Stimulated activated CD8-positive, alpha-beta memory T cell treated with anti-CD3 and anti-CD28 coated beads, Interleukin-12 subunit alpha, Interleukin-12 subunit beta, amount 100 ng/mL, for 1 hour (primary cell): ENCODE measurements at regions not wholly inside any gene's neighbourhood (a gene's known extent, or its start where the extent isn't known, plus 50 kb on each side); places are given as distances from the start of the nearest gene placed in this dataset.
"Not testable (repeated sequence)": the region's sequence is repeated elsewhere in the genome, so short reads cannot be mapped to it uniquely, and the experiment has no call there.

Source experiments
- DNase-seq: peaks from one replicate; pipeline ENCODE4 v3.0.0-alpha.2; 2020; ENCODE audit warnings: low read depth

GRCh38 chr6:130494729-130495128 lies 128.9 kb downstream of the TMEM200A start:
- DNase-seq = no peak

GRCh38 chr6:130500693-130501092 lies 134.9 kb downstream of the TMEM200A start:
- no peak for DNase-seq

- DNase-seq = no peak
These were observed 137.3 kb downstream of the TMEM200A start for GRCh38 chr6:130503146-130503545.

GRCh38 chr6:130505808-130506598 lies 140.2 kb downstream of the TMEM200A start:
- no peak for DNase-seq

- DNase-seq = not testable (repeated sequence)
These were observed 141.3 kb downstream of the TMEM200A start for GRCh38 chr6:130507005-130507665.

- DNase-seq = no peak
These were observed 141.8 kb downstream of the TMEM200A start for GRCh38 chr6:130507666-130508028.

GRCh38 chr6:130513770-130514169 lies 148.0 kb downstream of the TMEM200A start:
- no peak for DNase-seq

GRCh38 chr6:130514712-130515111 lies 148.9 kb downstream of the TMEM200A start:
- DNase-seq = no peak

- DNase-seq = no peak
These were observed 149.5 kb downstream of the TMEM200A start for GRCh38 chr6:130515306-130515705.

- no peak for DNase-seq
These were observed 150.8 kb downstream of the TMEM200A start for GRCh38 chr6:130516604-130517003.

GRCh38 chr6:130517444-130517931 lies 151.7 kb downstream of the TMEM200A start:
- DNase-seq = no peak

GRCh38 chr6:130518588-130518987 lies 152.8 kb downstream of the TMEM200A start:
- no peak for DNase-seq

GRCh38 chr6:130520221-130520620 lies 154.4 kb downstream of the TMEM200A start:
- DNase-seq = no peak

GRCh38 chr6:130520801-130521200 lies 155.0 kb downstream of the TMEM200A start:
- no peak for DNase-seq

GRCh38 chr6:130524552-130524951 lies 158.7 kb downstream of the TMEM200A start:
- DNase-seq = no peak

GRCh38 chr6:130525408-130525807 lies 159.6 kb downstream of the TMEM200A start:
- DNase-seq = no peak

GRCh38 chr6:130526466-130526865 lies 160.6 kb downstream of the TMEM200A start:
- no peak for DNase-seq

- DNase-seq = no peak
These were observed 161.4 kb downstream of the TMEM200A start for GRCh38 chr6:130527173-130527572.

GRCh38 chr6:130529569-130530149 lies 163.8 kb downstream of the TMEM200A start:
- no peak for DNase-seq

GRCh38 chr6:130534627-130535026 lies 168.8 kb downstream of the TMEM200A start:
- DNase-seq = no peak

GRCh38 chr6:130535242-130535641 lies 169.4 kb downstream of the TMEM200A start:
- no peak for DNase-seq

- DNase-seq = no peak
These were observed 171.6 kb downstream of the TMEM200A start for GRCh38 chr6:130537447-130537846.

GRCh38 chr6:130547723-130548122 lies 181.9 kb downstream of the TMEM200A start:
- DNase-seq = no peak
